Fibroblast of the aortic adventitia (primary cell): ENCODE measurements at regions not wholly inside any gene's neighbourhood (a gene's known extent, or its start where the extent isn't known, plus 50 kb on each side); places are given as distances from the start of the nearest gene placed in this dataset.
"Not testable (repeated sequence)": the region's sequence is repeated elsewhere in the genome, so short reads cannot be mapped to it uniquely, and the experiment has no call there.

Experiments used
- DNase-seq: peaks from one replicate; pipeline ENCODE4 v3.0.0-alpha.2; 2010; ENCODE audit warnings: low read depth
- H3K4me3 ChIP-seq: 2 replicates; pipeline ENCODE4 v1.5.1; 2011; ENCODE audit warnings: low read depth, mild to moderate bottlenecking, control low read depth, low read length, moderate library complexity
- TF ChIP-seq, protein P1 (sequence below): IDR thresholded peaks from 2 replicates; pipeline ENCODE4 v1.5.1; 2011; ENCODE audit warnings: mild to moderate bottlenecking, low read length, control low read depth, inconsistent platforms; ENCODE audit not compliant: insufficient read depth

DNA sequence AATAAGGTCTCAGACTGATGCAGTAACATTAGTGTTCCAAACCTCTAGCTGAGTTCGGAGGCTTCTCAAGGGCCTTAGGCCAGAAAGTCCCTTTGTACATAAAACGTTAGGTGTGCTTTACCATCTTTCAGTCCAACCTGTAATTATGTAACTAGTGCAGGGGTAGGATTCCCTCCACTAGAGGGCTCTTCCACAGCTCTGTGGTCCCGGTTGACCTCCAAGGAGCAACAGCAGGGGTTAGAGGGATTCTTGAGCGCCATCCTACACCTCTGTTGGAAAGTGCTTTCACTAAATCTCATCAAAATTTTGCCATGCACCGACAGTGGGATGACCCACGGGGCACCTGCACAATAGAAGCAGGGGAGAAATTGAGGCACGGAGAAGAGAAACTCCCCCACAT lies 155.8 kb upstream of the LRP1B start:
- no peak for DNase-seq
- TF ChIP-seq, protein P1, sequence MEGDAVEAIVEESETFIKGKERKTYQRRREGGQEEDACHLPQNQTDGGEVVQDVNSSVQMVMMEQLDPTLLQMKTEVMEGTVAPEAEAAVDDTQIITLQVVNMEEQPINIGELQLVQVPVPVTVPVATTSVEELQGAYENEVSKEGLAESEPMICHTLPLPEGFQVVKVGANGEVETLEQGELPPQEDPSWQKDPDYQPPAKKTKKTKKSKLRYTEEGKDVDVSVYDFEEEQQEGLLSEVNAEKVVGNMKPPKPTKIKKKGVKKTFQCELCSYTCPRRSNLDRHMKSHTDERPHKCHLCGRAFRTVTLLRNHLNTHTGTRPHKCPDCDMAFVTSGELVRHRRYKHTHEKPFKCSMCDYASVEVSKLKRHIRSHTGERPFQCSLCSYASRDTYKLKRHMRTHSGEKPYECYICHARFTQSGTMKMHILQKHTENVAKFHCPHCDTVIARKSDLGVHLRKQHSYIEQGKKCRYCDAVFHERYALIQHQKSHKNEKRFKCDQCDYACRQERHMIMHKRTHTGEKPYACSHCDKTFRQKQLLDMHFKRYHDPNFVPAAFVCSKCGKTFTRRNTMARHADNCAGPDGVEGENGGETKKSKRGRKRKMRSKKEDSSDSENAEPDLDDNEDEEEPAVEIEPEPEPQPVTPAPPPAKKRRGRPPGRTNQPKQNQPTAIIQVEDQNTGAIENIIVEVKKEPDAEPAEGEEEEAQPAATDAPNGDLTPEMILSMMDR: no peak
- no peak overlapping the region for H3K4me3 ChIP-seq

DNA sequence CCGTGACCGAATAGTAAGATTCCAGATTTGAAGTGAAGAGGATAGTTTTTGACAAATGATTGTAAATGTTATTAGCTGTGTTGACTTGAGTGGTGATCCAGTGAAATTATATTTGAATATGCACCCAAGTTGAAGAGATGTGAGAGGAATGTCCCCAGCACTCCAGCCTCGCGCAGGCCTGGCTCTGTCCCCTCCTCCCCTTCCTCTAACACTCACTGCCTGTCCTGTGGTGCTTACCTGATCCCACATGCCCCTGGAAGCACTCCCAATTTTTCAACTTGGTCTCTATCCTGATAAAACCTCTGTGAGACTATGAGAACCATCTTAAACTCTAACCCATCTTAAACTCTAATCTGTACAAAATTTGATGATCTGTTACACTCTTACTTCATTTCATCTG lies 154.7 kb upstream of the LRP1B start:
- DNase-seq: no peak
- TF ChIP-seq, protein P1: no peak
- H3K4me3 ChIP-seq: no peak overlapping the region

DNA sequence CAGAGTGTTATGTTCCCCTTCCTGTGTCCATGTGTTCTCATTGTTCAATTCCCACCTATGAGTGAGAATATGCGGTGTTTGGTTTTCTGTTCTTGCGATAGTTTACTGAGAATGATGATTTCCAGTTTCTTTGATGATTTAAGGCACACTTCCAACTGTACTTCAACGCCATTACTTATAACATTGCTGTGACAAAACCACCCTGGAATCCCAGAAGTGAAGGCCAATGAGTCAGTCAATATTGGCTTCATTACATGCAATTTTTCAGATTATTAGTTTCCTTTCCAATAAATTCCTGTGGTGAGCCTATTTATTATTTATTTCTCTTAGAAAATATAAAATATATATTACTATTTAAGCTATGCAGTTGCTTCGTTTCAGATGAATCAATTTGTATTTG lies 153.5 kb upstream of the LRP1B start:
- not testable (repeated sequence) for H3K4me3 ChIP-seq, DNase-seq

DNA sequence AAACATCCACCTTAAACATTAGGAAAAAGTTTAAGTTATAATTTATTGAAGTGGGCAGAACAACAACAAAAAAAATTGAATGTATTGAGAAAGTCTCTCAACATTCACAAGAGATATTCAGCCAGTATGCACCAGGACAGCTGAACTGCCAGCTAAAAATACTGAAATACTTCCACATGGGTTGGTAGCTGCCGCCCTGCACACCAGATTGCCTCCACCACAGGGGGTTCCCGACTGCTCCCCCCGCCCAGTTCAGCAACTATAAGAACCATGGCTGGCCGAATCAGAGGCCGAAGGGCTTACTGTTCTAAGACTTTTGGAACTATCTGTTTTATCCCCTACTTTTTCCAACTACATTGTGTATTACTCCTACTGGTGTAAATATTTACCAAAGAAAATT lies 150.0 kb upstream of the LRP1B start:
- DNase-seq: no peak
- TF ChIP-seq, protein P1: no peak
- no peak overlapping the region for H3K4me3 ChIP-seq

DNA sequence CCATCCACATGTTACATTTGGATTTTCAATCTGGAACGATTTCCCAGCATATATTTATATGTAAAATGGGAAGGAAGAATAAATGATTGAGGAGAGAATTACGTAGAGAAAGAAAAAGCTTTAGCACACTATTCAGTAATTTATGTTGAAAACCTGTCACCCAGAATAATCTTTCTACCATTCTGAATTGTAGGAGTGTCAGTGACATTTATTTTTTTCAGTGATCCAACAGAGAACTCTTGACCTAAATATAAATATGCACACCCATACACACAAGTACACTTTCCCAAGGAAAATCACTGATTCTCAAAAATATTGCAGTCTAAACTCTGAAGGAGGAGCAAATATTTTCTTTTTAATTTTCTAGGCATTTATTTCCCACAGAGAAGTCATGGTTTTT lies 140.2 kb upstream of the LRP1B start:
- TF ChIP-seq, protein P1: no peak
- DNase-seq: no peak
- no peak overlapping the region for H3K4me3 ChIP-seq

DNA sequence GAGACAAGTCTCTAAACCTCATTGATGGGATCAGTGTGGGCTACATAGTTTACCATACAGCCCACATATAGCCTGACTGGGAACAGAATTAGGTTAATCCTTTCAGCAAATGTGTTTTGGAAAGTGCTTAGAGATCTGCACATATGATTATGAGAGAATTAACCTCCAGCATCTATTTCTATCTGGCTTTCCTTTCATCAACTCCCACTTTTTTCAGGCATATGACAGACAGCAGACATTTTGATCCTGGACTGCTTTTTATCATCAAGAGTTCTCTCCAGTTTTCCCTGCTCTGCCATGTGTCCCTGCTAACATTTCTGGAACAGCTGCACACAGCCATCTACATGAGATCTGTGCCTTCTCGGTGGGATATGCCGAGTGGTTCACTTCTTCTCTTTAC lies 139.5 kb upstream of the LRP1B start:
- TF ChIP-seq, protein P1: no peak
- DNase-seq: no peak
- no peak overlapping the region for H3K4me3 ChIP-seq

DNA sequence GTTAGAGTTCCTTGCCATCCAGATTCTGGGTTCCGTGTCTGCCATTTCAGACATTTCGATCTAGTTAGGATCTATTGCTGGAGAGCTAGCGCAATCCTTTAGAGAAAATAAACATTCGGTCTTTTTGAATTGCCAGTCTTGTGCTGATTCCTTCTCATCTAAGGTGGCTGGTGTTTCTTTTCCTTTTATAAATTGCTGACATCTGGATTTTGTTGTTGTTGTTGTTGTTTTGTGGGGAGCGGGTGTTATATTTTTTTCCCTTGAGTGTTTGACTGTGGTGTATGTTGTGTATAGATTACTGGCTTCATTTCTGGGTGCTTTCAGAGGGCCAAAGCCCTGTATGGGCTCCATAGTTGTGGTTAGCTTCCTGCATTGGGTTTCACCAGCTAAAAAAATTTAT lies 128.5 kb upstream of the LRP1B start:
- DNase-seq: no peak
- no peak overlapping the region for H3K4me3 ChIP-seq
- TF ChIP-seq, protein P1: no peak
